LNCAP (cell line): ENCODE measurements at regions not wholly inside any gene's neighbourhood (a gene's known extent, or its start where the extent isn't known, plus 50 kb on each side); places are given as distances from the start of the nearest gene placed in this dataset.

ENCODE experiments used
- CTCF ChIP-seq: fragments of 450-650 bp; IDR thresholded peaks from 2 replicates; pipeline ENCODE4 v1.5.1; 2017; ENCODE audit warnings: mild to moderate bottlenecking

GRCh38 chr9:88596376-88596775, 61.4 kb downstream of the NXNL2 start:
- no peak for TF ChIP-seq CTCF

- TF ChIP-seq CTCF, result no peak
These were observed 70.0 kb downstream of the NXNL2 start for GRCh38 chr9:88604836-88605511.

DNA sequence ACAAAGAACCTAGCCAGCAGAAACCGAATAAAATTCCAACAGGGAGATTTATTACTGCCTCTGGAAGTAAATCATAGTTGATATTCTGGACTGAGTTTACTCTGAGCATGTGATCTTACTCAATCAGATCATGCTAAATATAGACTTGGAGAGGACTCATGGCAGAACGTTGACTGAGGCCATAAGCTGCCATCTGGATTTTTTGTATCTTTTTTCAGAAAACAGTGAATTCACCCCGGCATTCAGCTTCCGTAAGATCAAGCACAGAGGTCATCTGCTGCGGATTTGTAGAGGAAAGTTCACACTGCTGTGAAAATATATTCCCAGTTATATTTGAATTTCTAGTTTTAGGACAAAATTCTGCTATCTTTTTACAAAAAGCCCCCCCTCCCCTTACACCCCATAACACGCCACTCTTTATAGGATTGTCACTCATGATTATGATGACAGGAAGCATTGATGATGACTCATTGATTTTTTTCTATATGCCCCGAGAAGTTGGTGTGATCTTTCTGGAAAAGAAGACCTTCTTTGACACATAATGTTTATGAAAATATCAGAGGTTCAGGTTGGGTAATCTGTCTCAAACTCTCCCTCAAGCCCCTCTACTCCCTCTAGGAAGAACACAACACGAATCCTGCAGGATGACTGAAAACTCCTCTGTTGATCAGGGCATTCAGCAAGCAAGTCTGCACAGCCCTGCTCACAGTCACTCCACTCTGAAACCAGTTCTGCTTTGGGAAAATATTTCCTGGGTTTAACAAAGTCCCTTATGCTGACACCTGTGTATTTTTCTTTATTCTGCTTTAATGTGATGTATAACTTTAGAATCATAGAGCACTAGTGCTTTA, 70.8 kb downstream of the NXNL2 start:
- no peak for TF ChIP-seq CTCF

GRCh38 chr9:88614359-88614758, 79.4 kb downstream of the NXNL2 start:
- TF ChIP-seq CTCF, result no peak

- no peak for TF ChIP-seq CTCF
These were observed 88.7 kb downstream of the NXNL2 start for GRCh38 chr9:88623698-88624097.

- no peak for TF ChIP-seq CTCF
These were observed 93.1 kb downstream of the NXNL2 start for GRCh38 chr9:88628114-88628513.

GRCh38 chr9:88628811-88629210, 93.8 kb downstream of the NXNL2 start:
- TF ChIP-seq CTCF, result no peak
